Stimulated activated CD8-positive, alpha-beta memory T cell treated with anti-CD3 and anti-CD28 coated beads, Interleukin-7, amount 100 ng/mL, for 48 hours (primary cell): ENCODE measurements at regions not wholly inside any gene's neighbourhood (a gene's known extent, or its start where the extent isn't known, plus 50 kb on each side); places are given as distances from the start of the nearest gene placed in this dataset.

ENCODE experiments used
- DNase-seq, 2 donors: peaks; one replicate each; pipeline ENCODE4 v3.0.0-alpha.2; 2020; ENCODE audit warnings: low read depth in 1 of 2; ENCODE audit errors: extremely low read depth in 1 of 2

DNA sequence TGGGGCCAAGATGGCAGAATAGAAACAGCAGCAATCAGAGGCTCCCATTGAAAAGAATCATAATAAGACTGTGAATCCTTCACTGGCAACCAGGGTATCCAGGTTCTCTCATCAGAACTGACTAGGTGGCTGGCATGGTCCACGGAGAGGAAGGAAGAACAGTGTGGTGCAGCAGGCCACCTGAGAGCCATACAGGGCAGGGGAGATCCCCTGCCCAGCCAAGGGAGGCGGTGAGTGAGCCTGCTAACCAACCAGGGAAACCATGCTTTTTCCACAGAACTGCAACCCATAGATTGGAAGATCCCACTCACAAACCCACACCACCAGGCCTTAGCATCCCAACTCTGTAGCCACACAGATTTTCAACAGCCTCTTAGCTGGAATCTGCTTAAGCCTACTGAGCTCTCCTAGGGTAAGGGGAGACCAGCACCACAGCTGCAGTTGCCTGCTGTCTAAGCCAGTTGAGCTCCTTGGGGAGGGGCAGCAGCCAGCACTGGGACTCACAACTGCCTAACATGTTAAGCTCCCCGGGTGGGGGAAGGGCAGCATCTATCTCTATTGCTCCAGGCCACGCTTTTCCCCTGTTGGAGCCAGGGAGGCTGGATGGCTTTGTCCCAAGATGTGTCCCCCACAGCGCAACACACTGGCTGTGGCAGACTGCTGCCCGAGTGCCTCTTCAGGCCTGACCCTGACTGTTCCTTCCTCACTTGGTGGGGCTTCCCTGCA lies 342.6 kb upstream of the CCDC196 start:
- no peak for DNase-seq

DNA sequence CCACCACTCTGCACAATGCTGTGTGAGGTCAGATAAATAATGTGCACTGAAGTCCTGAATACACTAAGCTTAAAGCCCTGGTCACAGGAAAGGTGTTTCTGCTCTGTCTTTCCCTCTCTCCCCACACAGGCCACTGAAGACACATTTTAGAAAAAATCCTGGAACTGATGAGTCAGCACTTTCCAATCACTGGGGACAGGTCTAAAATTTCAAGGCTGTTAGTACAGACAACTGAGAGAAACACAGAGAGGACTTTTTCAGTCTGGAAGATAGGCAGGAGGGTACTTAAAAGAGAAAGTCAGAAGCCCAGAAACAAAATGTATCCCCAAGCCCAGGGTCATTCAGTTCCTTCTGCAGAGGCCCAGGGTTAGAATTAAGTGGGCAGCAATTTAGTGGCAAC lies 333.9 kb upstream of the CCDC196 start:
- DNase-seq: no peak

DNA sequence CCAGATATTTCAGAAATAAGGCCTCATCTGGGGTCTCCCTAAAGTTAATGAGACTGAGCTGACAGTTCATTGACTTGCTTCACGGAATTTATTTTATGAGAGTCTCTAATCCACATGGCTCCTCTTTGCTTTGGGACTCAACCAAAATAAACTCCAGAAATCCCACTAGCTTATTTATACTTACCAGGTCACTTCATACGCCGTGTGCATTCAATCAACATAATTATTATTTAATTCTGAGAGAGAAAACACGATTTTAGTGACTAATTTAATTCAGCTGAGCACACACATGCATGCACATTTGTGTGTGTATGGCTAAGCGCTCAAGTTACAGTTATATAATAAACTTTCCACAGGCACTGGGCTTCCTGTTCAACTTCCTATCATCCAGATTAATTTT lies 333.4 kb upstream of the CCDC196 start:
- DNase-seq: no peak

DNA sequence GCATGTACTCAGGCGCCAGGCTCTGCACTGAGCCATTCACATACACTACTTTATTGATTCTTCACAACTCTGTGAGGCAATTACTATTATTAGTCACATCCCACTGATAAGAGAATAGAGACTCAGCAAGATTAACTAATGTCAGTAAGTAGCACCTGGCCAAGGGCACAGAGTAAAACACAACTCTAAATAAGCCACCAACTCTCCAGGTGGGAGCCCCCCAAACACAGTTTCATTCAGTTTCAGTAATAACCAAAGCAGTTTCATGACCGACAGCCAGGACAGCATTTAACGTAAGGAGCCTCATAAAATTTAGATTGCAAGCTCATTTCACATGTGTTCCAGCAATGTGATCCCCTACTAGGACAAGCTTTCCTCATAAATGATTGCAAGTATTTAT lies 323.1 kb upstream of the CCDC196 start:
- DNase-seq: no peak

DNA sequence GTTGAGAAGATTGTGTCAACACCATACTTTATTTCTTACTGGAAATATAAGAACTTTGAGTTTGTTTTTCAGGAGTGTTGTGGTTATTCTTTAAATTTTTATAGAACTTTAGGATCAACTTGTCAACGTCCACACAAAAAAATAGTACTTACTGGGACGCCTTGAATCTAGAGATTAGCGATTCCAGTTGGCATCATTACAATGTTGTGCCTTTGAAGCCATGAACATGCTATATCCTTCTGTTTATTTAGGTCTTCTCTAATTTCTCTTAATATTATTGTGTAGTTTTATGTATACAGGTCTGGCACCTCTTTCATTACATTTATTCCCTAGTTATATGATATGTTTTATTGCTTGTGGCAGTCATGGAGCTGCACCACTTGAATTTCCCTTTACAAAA lies 320.8 kb upstream of the CCDC196 start:
- DNase-seq: no peak

DNA sequence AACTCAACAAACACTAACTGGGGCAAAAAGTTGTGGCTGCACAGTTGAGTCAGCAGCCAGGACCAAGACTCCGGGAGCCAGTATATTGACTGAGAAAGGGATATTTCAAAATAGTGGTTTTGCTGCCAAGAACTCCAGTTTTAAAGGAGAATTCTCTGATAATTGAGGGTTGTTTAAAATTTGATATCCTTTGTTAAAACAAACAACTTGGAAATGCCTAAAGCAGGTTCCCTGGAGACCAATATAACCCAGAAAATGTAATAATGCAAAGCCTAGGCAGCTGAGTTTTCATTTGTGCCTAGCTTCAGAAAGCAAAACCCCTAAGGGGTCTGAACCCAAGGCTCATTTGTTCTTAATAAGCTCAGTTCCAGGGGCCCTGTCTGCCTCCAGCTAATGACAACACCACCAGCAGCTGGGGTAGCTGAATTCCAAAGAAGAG lies 311.7 kb upstream of the CCDC196 start:
- DNase-seq: no peak

DNA sequence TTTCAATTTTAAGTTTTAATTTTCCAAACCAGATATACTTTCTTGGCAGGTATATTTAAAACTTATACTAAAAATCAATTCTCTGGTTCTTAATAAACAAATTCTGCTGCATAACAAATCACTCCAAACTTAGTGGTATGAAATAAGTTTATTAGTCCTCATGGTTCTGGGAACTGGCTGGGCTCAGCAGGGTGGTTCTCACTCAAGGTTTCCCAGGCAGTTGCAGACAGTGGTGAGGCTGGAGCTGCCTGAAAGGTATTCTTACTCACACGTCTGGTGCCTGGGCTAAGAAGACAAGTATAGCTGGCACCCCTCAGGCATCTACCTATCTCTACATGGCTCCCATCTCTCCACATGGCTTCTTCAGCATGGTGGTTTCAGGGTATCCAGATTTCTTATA lies 308.2 kb upstream of the CCDC196 start:
- no peak for DNase-seq

DNA sequence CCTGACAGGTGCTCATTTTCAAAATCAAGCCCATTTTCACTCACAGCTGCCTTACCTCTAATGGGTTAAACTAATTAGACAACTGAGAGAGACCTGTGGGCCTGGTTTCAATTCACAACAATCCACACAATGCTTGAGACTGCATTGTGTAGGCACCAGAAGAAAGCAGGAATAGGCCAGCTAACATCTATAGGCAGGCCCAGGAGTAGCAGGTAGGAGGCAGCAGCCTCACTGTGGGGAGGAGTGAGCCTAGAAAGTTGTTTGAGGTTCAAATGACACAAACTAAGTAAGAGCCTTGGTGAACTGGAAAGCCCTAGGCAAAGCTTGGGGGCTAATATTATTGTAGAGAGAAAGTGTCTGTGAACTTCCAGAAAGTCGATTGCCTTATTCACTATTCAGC lies 289.5 kb upstream of the CCDC196 start:
- DNase-seq: no peak

DNA sequence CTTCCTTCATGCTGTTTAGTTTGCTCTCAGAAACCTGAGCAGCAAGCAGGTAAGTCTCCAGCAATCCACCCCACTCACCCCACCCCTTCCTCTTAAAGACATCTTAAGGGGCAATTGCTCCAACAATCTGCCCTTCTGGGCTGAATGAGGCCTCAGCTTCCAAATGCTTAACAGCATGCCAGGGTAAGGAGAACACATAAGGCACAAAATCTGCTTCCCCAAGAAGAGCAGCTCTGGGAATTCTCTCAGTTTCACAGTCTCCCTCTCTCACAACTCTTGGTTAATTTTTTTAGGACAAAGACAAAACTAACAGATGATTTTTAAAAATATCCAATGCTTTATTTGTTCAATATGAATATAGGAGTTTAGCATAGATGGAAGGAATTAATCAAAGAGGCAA lies 288.9 kb upstream of the CCDC196 start:
- no peak for DNase-seq

DNA sequence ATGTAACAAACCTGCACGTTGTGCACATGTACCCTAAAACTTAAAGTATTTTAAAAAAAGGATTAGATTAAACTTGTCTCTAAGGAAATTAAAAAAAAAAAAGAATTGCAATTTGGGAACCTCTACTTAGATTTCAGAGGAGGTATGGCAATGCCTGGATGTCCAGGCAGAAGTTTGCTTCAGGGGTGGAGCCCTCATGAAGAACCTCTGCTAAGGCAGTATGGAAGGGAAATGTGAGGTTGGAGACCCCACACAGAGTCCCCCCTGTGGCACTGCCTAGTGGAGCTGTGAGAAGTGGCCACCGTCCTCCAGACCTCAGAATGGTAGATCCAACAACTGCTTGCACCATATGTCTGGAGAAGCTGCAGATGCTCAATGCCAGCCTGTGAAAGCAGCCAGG lies 279.6 kb upstream of the CCDC196 start:
- DNase-seq: no peak

DNA sequence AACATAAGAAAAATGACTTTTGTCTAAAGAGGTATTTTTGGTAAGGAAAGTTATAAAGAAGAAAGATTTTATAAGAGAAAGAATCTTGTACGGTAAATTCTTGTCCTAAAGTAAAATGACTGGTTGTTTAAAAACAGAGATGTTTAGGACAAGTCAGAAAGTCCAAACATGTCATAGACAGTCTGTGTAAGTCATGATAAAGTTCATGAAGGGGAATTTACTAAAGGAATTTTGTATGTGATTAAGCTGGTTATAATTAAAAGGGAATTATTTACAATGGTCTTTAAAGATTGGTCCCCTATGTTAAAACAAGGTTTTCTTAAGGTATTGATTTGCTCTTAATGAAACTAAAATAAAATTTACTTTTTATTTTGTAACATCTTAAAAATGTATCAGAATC lies 269.4 kb upstream of the CCDC196 start:
- no peak for DNase-seq

DNA sequence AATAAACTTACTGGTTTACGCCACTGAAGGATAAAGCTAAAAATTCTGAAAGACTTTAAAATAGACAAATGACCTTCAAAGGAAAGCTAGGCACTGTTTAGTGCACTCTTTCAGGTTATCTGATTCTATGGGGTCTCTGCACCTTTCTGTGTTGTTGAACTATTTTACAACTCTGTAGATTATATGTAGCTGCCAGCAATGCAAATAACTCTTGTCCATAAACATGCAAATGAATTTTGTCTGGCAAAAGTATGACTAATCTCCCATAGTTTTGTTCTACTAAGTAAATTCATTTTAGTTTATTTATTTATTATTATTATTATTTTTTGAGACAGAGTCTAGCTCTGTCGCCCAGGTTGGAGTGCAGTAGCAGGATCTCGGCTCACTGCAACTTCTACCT lies 266.3 kb upstream of the CCDC196 start:
- no peak for DNase-seq

DNA sequence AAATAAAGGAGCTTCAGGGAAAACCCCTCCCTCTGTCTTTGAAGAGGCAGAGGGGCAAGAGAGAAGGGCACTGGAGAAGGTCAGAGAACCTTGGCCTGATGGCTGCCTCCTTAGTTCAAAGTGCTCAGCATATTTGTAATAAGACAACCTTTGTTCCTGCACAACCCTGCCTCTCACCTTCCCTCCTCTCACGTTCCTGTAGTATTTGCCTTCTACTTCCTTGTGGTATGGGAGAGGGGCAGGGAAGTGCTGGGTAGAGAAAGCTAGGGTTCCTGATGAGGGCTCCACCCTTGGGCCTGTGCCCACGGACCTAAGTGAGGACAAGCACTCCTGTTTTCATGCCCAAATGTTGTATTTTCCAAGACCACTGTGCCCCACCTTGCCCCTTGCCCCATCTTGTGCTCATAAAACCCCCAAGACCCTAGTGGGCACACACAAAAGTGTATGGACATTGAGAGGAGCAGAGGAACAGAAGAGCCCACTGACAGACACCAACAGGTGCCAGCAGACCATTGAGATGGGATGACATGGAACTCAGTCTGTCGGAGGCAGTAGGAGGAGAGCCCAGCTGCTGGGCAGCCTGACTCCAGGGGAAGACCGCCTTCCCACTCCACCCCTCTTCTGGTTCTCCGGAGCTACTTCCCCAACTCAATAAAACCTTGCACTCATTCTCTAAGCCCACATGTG lies 261.5 kb upstream of the CCDC196 start:
- no peak for DNase-seq

DNA sequence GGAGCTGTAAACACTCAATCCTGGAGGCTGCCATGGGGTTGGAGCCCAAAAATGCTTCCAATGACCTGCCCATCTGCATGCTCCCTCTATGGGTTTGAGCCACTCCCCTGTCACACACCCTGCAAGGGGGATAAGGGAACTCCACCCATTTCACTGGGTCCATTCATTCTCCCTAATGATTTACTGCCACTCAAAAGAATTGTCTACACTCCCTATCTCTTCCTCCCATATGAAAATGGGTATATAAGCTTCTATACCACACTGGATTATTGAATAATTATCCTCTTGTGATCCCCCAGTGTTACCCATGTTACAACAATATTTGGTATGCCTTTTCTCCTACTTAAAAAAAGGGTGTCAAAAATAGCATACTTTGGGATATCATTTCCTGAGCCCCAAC lies 260.8 kb upstream of the CCDC196 start:
- no peak for DNase-seq

DNA sequence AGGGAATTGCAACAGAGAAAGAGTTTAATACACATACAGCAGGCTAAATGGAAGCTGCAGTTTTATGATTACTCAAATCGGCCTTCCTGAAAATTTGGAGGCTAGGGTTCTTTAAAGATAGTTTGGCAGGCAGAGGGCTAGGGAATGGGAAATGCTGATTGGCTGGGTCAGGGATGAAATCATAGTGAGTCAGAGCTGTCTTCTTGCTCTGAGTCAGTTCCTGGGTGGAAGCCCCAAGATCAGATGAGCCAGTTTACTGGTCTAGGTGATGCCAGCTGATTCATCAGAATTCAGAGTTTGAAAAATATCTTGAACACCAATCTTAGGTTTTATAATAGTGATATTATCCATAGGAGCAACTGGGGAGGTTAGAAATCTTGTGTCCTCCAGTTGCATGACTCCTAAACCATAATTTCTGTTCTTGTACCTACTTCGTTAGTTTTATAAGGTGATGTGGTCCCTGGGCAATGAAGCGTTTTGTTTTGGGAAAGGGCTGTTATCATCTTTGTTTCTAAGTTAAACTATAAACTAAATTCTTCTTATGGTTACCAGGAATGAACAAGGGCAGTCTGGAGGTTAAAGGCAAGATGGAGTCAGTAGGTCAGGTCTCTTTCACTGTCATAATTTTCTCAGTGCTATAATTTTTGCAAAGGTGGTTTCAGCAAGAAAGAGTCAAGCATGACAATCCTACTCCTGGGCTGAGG lies 257.8 kb upstream of the CCDC196 start:
- peak in 1 of 2 donors; percentile 17 for DNase-seq

DNA sequence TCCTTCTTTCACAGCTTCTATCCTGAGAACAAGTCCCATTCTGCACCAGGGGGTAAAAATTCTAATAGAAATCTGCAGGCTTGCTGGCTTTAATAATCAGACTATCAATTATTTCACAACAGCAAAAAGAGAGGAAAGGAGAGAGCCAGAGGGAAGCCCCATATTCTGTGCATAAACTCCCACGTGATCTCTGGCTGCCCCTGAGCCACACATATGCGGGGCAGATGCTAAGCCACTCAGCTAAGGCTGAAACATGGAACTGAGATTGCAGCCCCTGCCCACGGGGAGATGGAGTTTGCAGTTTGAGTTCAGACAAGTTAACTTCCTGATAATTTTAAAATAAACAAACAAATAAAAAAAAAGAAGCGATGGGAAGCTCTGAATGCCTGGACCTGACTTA lies 254.4 kb upstream of the CCDC196 start:
- DNase-seq: no peak

DNA sequence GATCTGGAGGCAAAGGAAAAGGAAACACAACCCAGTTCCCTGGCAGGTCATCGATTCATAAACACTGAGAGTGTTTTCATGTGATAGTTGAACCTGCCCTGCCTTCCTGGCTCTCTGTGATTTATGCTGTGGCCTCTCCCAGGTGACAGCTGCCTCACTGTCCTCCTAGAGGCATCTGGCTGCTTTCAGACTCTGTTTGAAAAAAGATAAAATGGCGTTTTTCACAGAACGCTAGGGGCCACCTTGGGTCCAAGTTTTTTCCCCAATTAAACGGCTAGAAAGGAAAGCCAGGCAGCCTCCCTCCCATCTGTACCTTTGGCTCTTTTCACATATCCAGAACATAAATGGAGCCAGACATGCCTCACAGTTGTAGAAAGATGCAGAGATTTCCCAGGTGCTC lies 252.6 kb upstream of the CCDC196 start:
- no peak for DNase-seq

DNA sequence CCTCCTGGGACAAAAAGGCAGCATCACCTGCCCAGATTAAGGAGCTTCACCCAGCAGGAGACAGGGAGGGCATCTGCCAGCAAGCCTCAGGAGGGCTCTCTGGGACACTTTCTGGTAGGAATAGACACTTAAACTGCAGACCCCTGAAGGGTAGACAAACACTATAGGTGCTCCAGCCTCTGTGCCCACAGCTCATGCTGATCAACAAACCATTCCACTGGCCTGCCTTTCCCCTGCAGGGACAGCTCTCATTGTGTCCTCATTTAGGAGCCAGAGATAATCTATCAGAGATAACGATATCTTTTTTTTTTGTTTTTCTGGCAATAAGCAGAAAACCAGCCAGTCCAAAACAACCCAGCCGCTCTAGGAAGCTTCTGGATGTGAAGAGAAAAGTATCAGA lies 251.8 kb upstream of the CCDC196 start:
- DNase-seq: no peak

DNA sequence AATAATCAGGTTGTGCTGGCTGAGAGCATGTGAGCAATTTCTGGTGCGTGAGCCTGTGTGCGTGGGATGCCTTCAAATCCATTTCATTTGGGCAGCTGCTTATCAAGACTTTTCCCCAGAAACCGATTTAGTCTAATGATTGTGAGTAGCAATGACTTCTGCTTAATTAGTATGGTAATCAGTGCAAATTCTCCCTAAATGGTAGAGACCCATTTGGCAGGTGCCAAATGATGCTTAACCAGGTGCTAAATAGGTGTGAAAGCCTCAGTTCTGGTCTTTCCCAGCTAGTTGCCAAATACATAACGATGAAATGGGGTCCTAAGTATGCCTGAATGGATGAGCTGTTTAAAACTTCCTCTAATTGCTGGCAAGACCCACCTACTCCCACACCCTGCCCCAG lies 248.4 kb upstream of the CCDC196 start:
- DNase-seq: no peak

DNA sequence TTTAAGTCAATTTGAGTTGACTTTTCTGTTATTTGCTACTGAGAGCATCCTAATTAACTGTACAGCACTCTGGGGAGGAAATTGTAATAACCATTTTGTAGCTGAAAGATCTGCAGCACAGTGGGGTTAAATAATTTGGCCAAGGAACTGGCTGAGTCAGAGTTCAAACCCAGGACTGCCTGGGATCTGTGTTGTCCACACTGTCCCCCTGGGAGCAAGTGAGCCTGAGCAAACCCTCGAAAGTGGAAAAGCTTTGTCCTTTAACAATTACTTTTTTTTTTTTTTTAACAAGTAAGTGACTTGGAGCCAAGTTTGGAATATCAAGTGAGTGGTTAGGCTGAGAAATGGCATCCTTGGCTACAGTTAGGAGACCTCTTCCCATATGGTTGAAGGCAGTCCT lies 247.2 kb upstream of the CCDC196 start:
- DNase-seq: no peak

DNA sequence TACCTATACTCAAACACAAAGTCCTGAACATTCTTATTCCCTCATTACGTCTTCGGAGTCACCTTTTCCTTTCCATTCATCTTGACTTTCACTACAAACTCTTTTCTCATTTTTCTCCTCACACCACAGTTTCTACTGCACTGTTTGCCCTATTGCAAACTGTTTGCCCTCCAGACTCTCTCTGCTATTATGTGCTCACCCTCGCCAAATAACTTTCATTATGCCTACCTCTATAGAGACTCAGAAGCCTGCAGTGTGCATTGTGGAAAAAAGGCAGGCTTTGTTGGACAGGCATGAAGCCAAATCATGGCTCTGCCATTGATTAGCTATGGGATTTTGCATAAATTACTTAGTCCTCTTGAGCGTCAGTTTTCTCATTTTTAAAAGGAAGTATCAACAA lies 246.6 kb upstream of the CCDC196 start:
- DNase-seq: no peak

DNA sequence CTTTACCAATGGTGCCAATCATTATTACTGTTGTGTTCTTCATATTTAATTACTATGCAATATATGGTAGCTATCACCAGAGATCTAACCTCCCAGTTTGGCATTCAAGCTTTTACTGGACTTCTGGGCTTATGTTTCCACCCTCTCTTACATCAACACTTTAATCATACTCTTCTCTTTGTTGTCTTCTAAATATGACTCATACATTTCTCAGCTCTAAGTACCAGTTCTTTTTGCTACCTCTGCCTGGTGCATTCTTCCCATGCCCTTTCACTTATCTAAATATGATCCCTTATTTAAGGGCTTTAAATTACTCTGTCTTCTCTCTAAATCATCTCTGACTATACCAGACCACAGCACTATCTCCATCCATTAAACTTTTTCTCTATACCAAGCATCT lies 246.1 kb upstream of the CCDC196 start:
- no peak for DNase-seq
